ENCODE measurements at regions not wholly inside any gene's neighbourhood (a gene's known extent, or its start where the extent isn't known, plus 50 kb on each side); places are given as distances from the start of the nearest gene placed in this dataset.
A peak's percentile ranks its signal among the peaks of the same experiment; 100 is the strongest.
"Not testable (repeated sequence)": the region's sequence is repeated elsewhere in the genome, so short reads cannot be mapped to it uniquely, and the experiment has no call there.

DNA sequence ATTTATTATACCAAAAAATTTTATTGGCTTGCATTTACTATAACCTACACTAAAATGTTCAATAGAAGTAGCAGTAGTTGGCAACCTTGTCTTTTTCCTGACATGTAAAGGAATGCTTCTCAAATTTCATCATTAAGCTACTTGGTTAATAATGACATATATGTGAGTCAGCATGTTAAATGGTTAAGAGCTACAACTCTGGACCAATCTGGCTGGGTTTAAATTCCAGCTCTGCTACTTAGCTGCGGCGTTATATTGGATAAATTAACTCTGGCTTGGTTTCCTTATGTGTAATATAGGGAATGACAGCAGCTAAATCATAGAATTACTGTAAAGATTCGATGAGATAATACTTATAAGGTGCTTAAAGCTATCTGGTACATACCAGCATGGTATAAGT lies 53.7 kb upstream of the OTOGL start:
- no peak for DNase-seq (ENCODE audit: low read depth in 2 of 2)

- no peak for DNase-seq (ENCODE audit: low read depth in 2 of 2)
These were observed 54.7 kb upstream of the OTOGL start for GRCh38 chr12:80044694-80045046.

DNA sequence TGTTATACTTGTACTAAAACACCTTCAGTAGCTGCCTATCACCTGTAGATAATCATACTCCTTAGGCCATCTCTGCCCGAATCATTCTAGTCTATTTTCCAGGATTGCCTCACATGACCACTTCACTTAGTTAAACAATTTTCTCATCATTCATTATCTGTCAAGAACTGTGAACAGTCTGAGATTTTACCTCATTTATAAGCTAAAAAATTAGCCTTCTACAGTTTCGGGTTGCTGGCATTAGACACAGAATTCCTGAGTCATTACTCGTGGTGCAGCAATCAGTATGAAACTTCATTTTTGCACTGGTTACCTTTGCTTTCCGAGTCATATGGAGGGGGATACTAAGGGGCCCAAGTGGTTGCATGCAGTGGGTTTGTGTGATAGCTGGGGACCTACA lies 57.6 kb upstream of the OTOGL start:
- DNase-seq (ENCODE audit: low read depth in 2 of 2): no peak

- no peak for DNase-seq (ENCODE audit: low read depth in 2 of 2)
These were observed 58.3 kb upstream of the OTOGL start for GRCh38 chr12:80041071-80041470.

DNA sequence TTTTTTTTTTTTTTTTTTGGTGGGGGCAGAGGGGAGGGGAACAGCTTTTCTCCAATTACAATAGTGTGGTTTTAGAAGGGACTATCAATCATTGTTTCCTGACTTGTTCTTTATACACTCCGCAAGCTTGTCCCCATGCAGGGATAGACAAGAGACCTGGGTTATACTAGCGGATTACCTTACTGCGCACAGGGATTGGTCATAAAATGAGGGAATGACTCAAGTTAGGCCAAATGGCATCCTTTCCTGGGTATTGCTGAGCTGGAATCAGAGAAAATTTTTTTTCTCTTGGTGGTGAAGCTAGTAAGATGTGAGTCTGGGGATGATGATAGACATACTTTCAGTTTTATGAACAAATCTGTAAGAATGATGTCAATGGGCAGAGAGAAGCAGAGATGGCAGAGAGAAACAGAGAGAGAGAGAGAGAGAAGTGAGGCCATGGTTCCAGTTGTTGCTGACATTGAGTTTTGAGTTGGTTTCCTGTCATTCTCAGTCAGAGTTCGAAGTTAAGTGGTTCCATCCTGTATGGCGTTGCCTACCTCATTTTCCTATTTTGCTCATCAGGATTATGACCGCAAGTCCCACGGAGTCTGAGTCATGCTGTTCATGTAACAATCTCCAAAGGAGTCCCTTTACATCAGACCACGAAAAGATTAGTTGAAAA lies 59.1 kb upstream of the OTOGL start:
- peak in 1 of 2 experiments; percentile 0 for DNase-seq (ENCODE audit: low read depth in 2 of 2)

DNA sequence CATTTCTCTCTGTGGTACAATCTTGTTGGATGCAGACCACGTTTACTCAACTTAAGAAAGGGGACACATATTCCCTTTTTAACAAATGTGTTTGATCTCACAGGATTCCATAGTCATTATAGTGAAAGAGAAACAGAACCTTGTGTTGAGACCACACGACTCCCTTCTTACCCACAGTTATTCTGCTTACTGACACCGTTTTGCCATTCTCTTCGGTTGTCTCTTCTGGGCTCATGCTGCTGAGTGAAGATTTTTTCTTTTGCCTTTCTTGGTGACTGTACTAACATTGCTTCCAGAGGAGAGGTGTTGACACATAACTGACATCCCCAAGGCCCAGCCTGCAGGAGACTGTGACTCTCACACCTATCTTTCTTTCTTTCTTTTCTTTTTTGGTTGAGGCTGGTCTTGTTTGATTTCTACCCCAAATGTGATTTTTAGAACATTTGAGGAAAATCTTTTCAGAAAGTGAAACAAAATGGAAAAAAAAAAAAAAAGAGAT lies 61.2 kb upstream of the OTOGL start:
- DNase-seq (ENCODE audit: low read depth in 2 of 2): no peak

DNA sequence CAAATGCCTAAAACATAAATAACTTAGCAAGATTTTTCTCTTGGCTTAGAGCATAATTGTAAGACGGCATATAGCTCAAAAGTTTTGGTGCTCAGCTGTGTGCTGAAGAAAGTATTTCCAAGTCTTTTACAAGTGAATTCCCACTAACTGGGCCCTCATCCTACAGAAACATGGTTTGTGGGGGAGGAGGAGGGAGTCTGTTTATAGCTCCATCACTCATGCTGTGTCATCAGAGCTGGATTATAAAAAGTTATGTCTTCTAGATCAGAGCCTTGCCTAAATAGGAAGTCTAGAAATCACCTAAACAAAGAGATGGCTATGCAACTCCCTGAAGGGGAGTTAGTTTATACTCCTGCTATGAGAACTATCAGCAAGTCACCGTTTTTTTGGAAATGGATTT lies 65.9 kb upstream of the OTOGL start:
- no peak for DNase-seq (ENCODE audit: low read depth in 2 of 2)

- no peak for DNase-seq (ENCODE audit: low read depth in 2 of 2)
These were observed 66.4 kb upstream of the OTOGL start for GRCh38 chr12:80032946-80033345.

- DNase-seq (ENCODE audit: low read depth in 2 of 2): no peak
These were observed 68.1 kb upstream of the OTOGL start for GRCh38 chr12:80031229-80031628.

DNA sequence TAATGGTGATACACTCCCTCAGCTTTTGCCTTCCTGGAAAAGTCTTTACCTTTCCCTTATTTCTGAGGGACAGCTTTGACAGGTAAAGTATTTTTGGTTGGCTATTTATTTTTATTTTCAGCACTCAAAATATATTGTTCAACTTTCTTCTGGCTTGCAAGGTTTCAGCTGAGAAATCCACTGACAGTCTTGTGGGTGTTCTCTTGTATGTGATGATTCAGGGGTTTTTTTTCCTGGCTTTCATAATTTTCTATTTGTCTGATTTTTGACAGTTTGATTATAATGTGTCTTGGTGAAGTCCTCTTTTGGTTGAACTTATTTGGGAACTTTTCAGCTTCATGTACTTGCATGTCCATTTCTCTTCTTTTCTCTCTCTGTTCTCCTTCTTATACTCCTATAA lies 73.7 kb upstream of the OTOGL start:
- no peak for DNase-seq (ENCODE audit: low read depth in 2 of 2)

DNA sequence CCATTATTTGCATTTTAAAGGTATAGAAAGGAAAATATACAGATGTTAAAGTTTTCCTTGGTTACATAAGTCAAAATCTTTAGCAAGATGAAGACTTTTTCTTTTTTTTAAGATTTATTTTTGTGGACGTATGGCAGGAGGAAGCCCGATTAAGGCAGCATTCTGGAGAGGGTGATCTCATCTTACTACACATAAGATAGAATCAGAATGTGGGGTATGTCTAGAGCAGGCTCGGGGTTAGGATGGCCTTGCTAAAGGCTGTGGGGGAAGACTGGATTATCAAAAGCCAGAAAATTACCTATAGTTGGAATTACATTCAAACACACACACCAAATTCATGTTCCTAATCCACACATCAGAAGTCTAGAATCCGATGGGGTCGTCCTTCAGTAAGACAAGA lies 79.6 kb upstream of the OTOGL start:
- DNase-seq (ENCODE audit: low read depth in 2 of 2): no peak

DNA sequence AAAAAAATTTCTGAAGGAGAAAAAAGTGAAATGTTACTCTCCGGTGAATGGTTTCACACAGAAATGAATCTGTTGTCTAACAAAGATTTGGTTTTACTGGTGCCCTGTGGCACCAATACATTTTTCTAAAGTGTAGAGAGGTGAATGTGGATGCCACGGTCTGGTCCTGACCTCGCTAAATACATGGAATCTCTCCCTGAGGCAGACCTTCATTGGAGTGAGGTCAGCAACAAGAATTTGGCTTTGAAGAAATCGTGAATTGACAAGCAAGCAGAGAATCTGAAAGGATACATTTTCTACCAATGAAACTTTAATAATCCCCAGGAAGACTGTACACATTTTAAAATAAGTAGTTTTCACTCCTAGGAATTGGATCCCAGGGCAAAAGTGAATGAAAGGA lies 81.2 kb upstream of the OTOGL start:
- no peak for DNase-seq (ENCODE audit: low read depth in 2 of 2)

DNA sequence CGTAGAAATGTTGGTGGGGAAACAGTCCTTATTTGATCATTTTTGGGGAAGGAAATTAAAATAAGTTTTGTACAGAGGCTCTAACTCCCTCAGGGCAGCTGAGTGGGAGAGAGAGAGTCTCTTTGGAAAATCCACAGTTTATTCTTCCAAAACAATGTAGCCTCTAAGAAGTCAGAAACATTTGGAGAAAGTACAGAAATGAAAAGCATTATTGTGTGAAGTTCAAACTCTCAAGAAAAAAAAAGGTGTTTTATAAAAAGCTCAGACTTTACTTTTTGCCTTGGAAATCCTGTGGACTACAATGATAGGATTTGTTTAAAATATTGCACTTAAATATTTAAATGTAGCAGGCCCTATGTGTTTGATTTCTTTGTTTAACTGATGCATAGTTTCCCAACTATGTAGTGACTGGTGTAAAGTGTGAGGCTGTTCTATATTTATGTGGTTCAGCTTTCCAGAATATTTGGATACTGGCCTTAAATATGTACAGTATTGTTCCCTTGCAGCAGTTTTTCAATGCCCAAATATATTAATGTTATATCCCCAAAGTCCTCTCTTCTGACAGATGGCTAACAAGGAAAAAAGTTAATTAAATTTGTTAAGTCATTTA lies 82.0 kb upstream of the OTOGL start:
- DNase-seq (ENCODE audit: low read depth in 2 of 2): no peak

- DNase-seq (ENCODE audit: low read depth in 2 of 2): no peak
These were observed 81.8 kb upstream of the PPP1R12A start for GRCh38 chr12:80016684-80017083.

GRCh38 chr12:80015660-80016059 lies 80.8 kb upstream of the PPP1R12A start:
- no peak for DNase-seq (ENCODE audit: low read depth in 2 of 2)

GRCh38 chr12:80003744-80004143 lies 68.8 kb upstream of the PPP1R12A start:
- not testable (repeated sequence) for DNase-seq (ENCODE audit: low read depth in 2 of 2)

GRCh38 chr12:80001562-80001961 lies 66.7 kb upstream of the PPP1R12A start:
- no peak for DNase-seq (ENCODE audit: low read depth in 2 of 2)

DNA sequence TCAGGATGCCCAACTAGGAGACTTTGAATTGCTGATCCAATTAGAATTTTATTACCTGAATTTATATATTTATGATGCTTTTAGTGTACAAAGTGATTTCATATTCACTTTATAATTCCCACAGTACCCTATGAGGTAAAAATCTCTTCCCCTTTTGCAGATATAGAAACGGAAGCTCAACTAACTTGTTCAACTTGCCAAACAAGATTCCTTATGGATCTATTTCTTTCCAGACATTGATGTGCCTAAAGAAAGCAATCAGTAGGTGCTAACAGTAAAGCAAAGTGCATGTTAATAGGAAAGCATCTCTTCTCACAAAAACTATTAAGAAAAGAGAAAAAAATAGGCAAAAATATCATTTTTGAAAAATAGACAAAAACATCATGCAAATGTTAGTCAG lies 65.9 kb upstream of the PPP1R12A start:
- DNase-seq (ENCODE audit: low read depth in 2 of 2): no peak

DNA sequence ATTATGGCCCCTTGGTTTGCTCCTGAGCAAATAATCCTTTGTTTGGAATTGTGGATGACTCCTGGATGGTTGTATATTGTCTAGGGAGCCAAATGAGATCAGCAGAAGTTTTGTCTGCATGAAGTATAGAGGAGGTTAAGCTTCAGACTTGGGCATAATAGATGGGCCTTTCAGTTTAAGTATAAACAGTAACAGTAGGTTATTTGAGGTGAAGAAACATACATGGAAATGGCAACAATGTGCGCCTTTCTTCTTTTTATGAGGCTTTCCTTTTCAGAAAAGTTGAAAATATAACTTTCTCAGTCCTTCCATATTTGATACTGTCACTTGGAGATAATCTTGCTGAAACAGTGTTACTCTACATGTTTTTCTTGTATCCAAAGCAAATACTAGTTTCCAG lies 63.7 kb upstream of the PPP1R12A start:
- DNase-seq (ENCODE audit: low read depth in 2 of 2): no peak

DNA sequence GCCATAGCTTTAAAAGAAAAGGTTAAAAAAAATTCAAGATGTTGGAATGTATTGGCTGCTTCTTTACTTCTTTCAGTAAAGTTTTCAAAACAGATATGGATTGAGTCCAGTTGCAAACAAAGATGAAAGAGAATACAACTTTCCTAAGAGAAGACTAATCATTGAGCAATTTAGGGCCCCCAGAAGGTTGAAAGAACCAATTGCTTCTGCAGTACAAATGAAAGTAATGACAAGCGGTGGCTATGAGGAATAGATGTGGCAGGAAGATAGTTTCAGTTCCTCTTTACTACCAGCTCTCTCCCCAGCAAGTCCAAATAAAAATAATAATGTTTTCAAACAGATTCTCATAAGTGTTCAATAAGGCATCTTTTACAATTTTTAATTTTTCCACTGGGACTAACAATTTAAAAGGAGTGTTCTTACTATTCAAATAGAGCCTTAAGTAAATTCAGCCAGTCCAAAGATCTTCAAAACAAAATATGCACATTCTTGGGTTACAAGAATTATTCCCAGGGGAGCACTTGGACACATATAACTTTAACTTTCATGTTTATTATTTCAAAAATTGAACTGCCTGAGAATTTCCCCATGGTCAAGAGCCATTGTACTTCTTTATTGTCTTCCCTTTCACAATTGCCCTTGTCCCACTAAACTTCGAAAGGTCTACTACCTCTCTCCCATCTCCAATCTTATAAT lies 62.3 kb upstream of the PPP1R12A start:
- DNase-seq (ENCODE audit: low read depth in 2 of 2): no peak

- DNase-seq (ENCODE audit: low read depth in 2 of 2): not testable (repeated sequence)
These were observed 60.6 kb upstream of the PPP1R12A start for GRCh38 chr12:79995385-79996084.

DNA sequence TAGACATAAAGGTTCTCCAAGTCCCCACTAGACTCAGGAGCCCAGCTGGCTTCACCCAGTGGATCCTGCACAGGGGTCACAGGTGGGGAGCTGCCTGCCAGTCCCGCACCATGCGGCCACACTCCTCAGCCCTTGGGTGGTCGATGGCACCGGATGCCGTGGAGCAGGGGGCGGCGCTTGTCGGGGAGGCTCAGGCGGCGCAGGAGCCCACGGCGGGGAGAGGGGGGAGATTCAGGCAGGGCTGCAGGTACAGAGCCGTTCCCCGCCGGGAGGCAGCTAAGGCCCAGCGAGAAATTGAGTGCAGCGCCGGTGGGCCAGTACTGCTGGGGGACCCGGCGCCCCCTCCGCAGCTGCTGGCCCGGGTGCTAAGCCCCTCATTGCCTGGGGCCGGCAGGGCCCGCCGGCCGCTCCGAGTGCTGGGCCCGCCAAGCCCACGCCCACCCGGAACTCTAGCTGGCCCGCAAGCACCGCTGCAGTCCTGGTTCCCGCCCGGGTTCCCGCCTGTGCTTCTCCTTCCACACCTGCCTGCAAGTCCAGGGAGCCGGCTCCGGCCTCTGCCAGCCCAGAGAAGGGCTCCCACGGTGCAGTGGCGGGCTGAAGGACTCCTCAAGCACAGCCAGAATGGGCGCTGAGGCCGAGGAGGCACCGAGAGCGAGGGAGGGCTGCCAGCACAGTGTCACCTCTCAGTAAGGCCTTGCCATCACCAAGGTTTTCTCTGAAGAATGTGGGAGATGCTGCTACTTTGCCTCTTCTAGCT lies 58.4 kb upstream of the PPP1R12A start:
- DNase-seq (ENCODE audit: low read depth in 2 of 2): no peak

All from stimulated activated CD4-positive, alpha-beta T cell treated with anti-CD3 and anti-CD28 coated beads, Interleukin-12 subunit alpha, Interleukin-12 subunit beta, amount 100 ng/mL, for 24 hours (primary cell).